OCI-LY1 (cell line): ENCODE measurements at regions not wholly inside any gene's neighbourhood (a gene's known extent, or its start where the extent isn't known, plus 50 kb on each side); places are given as distances from the start of the nearest gene placed in this dataset.

Source experiments
- H2AFZ ChIP-seq: fragments of 200-600 bp; sonication (generic), shearing (Covaris generic); 2 replicates; pipeline ENCODE4 v1.6.0; 2014; ENCODE audit warnings: antibody characterized with exemption, mild to moderate bottlenecking, low read length
- H3F3A ChIP-seq: fragments of 200-600 bp; sonication (generic), shearing (Covaris generic); 2 replicates; pipeline ENCODE4 v1.6.0; 2014; ENCODE audit warnings: mild to moderate bottlenecking, antibody characterized with exemption, low read length, moderate library complexity; ENCODE audit not compliant: insufficient read depth
- H3K27ac ChIP-seq: fragments of 200-600 bp; sonication (generic); 2 replicates; pipeline ENCODE4 v1.5.1; 2014; ENCODE audit warnings: low read length, mixed run types, mild to moderate bottlenecking, low read depth; ENCODE audit not compliant: poor library complexity, severe bottlenecking
- H3K27me3 ChIP-seq: fragments of 200-600 bp; sonication (generic); 2 replicates; pipeline ENCODE4 v1.6.0; 2014; ENCODE audit warnings: antibody characterized with exemption, mild to moderate bottlenecking, low read length, moderate library complexity; ENCODE audit not compliant: insufficient read depth
- H3K36me3 ChIP-seq: fragments of 200-600 bp; sonication (generic); 2 replicates; pipeline ENCODE4 v1.6.1; 2014; ENCODE audit warnings: mild to moderate bottlenecking, antibody characterized with exemption, low read length, moderate library complexity, mixed read lengths; ENCODE audit not compliant: insufficient read depth
- H3K4me1 ChIP-seq: fragments of 200-600 bp; sonication (generic); 2 replicates; pipeline ENCODE4 v1.5.1; 2014; ENCODE audit warnings: mild to moderate bottlenecking, low read length, moderate library complexity; ENCODE audit not compliant: insufficient read depth, severe bottlenecking
- H3K4me2 ChIP-seq: fragments of 200-600 bp; sonication (generic), shearing (Covaris generic); 2 replicates; pipeline ENCODE4 v1.6.1; 2014; ENCODE audit warnings: low read length
- H3K4me3 ChIP-seq: fragments of 200-600 bp; sonication (generic); 2 replicates; pipeline ENCODE4 v1.5.1; 2014; ENCODE audit warnings: low read length, low read depth, mild to moderate bottlenecking, mixed read lengths; ENCODE audit not compliant: poor library complexity, severe bottlenecking
- H3K79me2 ChIP-seq: fragments of 200-600 bp; shearing (Covaris generic); 2 replicates; pipeline ENCODE4 v1.6.1; 2016; ENCODE audit warnings: mixed run types, low read length, mixed read lengths; ENCODE audit not compliant: insufficient read depth
- H3K9ac ChIP-seq: fragments of 200-600 bp; sonication (generic), shearing (Covaris generic); 2 replicates; pipeline ENCODE4 v1.6.1; 2014; ENCODE audit warnings: mild to moderate bottlenecking, low read length, mixed read lengths
- H3K9me2 ChIP-seq: fragments of 200-600 bp; sonication (generic), shearing (Covaris generic); 2 replicates; pipeline ENCODE4 v1.6.1; 2014; ENCODE audit warnings: low read depth, mild to moderate bottlenecking, low read length, mixed read lengths
- H3K9me3 ChIP-seq: fragments of 200-600 bp; shearing (Covaris generic); 2 replicates; pipeline ENCODE4 v1.6.1; 2014; ENCODE audit warnings: low read length, mixed read lengths
- H4K20me1 ChIP-seq: fragments of 200-600 bp; sonication (generic), shearing (Covaris generic); 2 replicates; pipeline ENCODE4 v1.6.0; 2016; ENCODE audit warnings: mild to moderate bottlenecking, low read length; ENCODE audit not compliant: insufficient read depth
- EZH2 ChIP-seq: fragments of 200-600 bp; sonication (generic), shearing (Covaris generic); IDR thresholded peaks from 2 replicates; pipeline ENCODE4 v1.8.0; 2017; ENCODE audit warnings: borderline replicate concordance, mixed run types, mild to moderate bottlenecking, antibody characterized with exemption, low read length, moderate library complexity, mixed read lengths
- TF ChIP-seq, protein P1 (sequence below): fragments of 200-600 bp; sonication (generic), shearing (Covaris generic); IDR thresholded peaks from 2 replicates; pipeline ENCODE4 v1.5.1; 2017; ENCODE audit warnings: mild to moderate bottlenecking, antibody characterized with exemption, low read length, moderate library complexity, mixed read lengths

DNA sequence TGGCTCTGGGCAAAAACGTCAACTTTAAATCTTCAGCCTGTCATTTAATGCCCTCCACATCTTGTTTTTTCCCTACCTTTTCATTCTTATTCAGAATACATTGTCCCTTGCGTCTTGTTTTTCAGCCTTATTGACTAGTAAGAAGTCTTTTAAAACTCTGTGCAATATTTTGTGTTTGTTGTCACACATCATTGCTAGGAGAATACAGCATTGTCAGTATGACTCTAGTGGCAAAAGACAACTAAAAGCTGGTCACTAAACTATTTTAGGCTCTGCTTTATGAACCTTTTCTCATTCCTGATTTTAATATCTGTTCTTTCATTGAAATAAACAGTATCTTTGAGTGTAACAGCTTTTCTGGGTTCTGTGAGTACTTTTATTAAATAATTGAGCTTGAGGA lies 447.8 kb upstream of the CCDC179 start:
- Histone ChIP-seq H3K9me3 (no peaks in the 10 kb centered on the region), H4K20me1 (no peaks in the 10 kb centered on the region), H3K4me3 (no peak overlapping the region), H3K36me3 (no peaks in the 10 kb centered on the region), H2AFZ (no peak overlapping the region), H3K9ac (no peak overlapping the region), H3F3A (no peaks in the 10 kb centered on the region), H3K27ac (no peak overlapping the region), H3K4me1 (no peaks in the 10 kb centered on the region), H3K79me2 (no peaks in the 10 kb centered on the region), H3K4me2 (no peak overlapping the region), H3K9me2 (no peaks in the 10 kb centered on the region), H3K27me3 (no peaks in the 10 kb centered on the region)
- TF ChIP-seq EZH2 = no peak
- TF ChIP-seq, protein P1, sequence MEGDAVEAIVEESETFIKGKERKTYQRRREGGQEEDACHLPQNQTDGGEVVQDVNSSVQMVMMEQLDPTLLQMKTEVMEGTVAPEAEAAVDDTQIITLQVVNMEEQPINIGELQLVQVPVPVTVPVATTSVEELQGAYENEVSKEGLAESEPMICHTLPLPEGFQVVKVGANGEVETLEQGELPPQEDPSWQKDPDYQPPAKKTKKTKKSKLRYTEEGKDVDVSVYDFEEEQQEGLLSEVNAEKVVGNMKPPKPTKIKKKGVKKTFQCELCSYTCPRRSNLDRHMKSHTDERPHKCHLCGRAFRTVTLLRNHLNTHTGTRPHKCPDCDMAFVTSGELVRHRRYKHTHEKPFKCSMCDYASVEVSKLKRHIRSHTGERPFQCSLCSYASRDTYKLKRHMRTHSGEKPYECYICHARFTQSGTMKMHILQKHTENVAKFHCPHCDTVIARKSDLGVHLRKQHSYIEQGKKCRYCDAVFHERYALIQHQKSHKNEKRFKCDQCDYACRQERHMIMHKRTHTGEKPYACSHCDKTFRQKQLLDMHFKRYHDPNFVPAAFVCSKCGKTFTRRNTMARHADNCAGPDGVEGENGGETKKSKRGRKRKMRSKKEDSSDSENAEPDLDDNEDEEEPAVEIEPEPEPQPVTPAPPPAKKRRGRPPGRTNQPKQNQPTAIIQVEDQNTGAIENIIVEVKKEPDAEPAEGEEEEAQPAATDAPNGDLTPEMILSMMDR = no peak

DNA sequence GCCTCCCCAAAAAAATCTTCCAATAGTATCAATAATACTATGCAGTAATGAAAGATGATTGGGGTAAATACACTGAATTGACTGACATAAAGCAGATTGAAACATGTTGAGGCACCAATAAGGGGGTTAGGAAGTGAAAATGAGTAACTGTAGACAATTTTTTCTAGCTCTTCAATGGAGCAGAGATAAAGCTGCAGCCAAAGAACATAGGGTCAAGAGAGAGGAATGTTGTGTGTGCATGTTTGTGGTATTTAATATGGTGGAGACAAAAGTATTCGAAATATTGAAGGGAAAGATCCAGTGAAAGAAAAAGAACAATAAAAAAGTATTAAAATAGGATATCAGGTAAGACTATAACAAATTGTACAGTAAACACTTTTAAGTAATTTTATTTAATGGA lies 450.0 kb upstream of the CCDC179 start:
- H2AFZ ChIP-seq = no peak overlapping the region
- no peaks in the 10 kb centered on the region for H3K36me3 ChIP-seq
- H3K9me2 ChIP-seq = no peaks in the 10 kb centered on the region
- no peaks in the 10 kb centered on the region for H3K27me3 ChIP-seq
- no peaks in the 10 kb centered on the region for H3F3A ChIP-seq
- no peaks in the 10 kb centered on the region for H3K4me1 ChIP-seq
- H4K20me1 ChIP-seq = no peaks in the 10 kb centered on the region
- TF ChIP-seq EZH2 = no peak
- TF ChIP-seq, protein P1 = no peak
- no peaks in the 10 kb centered on the region for H3K79me2 ChIP-seq
- no peak overlapping the region for H3K4me2 ChIP-seq
- H3K4me3 ChIP-seq = no peak overlapping the region
- H3K9ac ChIP-seq = no peak overlapping the region
- no peaks in the 10 kb centered on the region for H3K9me3 ChIP-seq
- H3K27ac ChIP-seq = no peak overlapping the region

DNA sequence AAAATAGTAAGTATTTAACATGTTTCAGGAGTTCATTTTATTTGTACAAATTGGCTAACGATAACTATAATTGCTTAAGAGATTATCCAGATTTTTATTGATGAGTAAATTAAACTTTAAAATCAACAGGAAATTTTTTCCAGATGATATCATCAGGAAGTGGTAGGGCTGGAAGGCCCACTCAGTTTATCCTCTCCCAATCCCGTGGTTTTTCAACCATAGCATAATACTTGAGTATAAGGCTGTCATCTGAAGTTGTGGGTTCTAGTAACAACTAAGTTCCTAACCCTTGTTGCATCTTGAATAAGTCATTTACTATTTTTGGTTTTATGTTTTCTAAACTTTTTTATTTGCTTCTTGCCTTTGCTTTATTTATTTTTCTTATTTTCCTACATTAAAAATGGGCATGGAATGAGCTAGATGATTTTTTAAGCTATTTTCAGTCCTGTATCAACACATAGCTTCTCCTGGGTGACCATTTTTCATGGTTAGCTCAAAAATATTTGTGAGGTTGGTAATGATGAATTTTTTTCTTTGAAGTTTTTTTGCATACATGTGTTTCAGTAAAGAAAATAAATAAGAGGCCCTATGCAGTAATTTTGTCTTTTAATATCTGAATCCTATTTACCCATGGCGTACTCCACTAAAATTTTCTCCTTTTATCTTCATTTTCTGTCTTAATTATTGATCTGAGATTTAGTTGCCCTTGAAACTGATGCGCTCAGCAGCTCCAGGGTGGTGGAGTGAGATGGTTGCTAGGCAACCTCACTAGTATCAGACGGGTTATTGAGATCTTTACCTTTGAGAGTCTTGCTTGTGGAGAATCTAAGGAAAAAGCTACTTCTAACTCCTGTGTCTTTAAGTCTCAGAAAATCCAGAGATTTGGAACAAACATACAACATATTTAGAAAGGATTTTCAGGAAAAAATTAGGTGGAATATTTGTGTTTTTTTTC lies 452.0 kb upstream of the CCDC179 start:
- no peak overlapping the region for H2AFZ ChIP-seq

More for the DNA sequence above, 452.0 kb upstream of the CCDC179 start:
- H4K20me1 ChIP-seq = no peaks in the 10 kb centered on the region
- H3K27ac ChIP-seq = no peak overlapping the region
- no peak overlapping the region for H3K4me2 ChIP-seq
- H3K36me3 ChIP-seq = no peaks in the 10 kb centered on the region
- no peaks in the 10 kb centered on the region for H3K4me1 ChIP-seq
- no peaks in the 10 kb centered on the region for H3K79me2 ChIP-seq
- no peaks in the 10 kb centered on the region for H3K9me3 ChIP-seq
- H3K27me3 ChIP-seq = no peaks in the 10 kb centered on the region
- no peak overlapping the region for H3K9ac ChIP-seq
- TF ChIP-seq, protein P1 = no peak
- no peak for TF ChIP-seq EZH2
- no peaks in the 10 kb centered on the region for H3F3A ChIP-seq
- no peaks in the 10 kb centered on the region for H3K9me2 ChIP-seq
- no peak overlapping the region for H3K4me3 ChIP-seq
